IPS-20b (cell line): ENCODE measurements at regions not wholly inside any gene's neighbourhood (a gene's known extent, or its start where the extent isn't known, plus 50 kb on each side); places are given as distances from the start of the nearest gene placed in this dataset.
"Not testable (repeated sequence)": the region's sequence is repeated elsewhere in the genome, so short reads cannot be mapped to it uniquely, and the experiment has no call there.

ENCODE experiments used
- H3K27ac ChIP-seq: one replicate; pipeline ENCODE4 v1.5.1; 2013; ENCODE audit warnings: low read length
- H3K27me3 ChIP-seq: 2 replicates; pipeline ENCODE4 v1.6.1; 2013; ENCODE audit warnings: mild to moderate bottlenecking, low read length, inconsistent platforms; ENCODE audit not compliant: insufficient read depth
- H3K36me3 ChIP-seq: 2 replicates; pipeline ENCODE4 v1.6.1; 2013; ENCODE audit warnings: low read depth, mild to moderate bottlenecking, inconsistent platforms, low read length, moderate library complexity; ENCODE audit not compliant: insufficient read depth
- H3K4me1 ChIP-seq: 2 replicates; pipeline ENCODE4 v1.6.1; 2013; ENCODE audit warnings: mild to moderate bottlenecking, control low read depth, inconsistent platforms, low read length, moderate library complexity; ENCODE audit not compliant: insufficient read depth
- H3K4me3 ChIP-seq: 2 replicates; pipeline ENCODE4 v1.5.1; 2013; ENCODE audit warnings: mild to moderate bottlenecking, low read length, inconsistent platforms
- H3K9ac ChIP-seq: 2 replicates; pipeline ENCODE4 v1.6.1; 2013; ENCODE audit warnings: low read depth, mild to moderate bottlenecking, inconsistent platforms, low read length, moderate library complexity
- H3K9me3 ChIP-seq: 2 replicates; pipeline ENCODE4 v1.6.1; 2013; ENCODE audit warnings: mild to moderate bottlenecking, low read depth, low read length, inconsistent platforms; ENCODE audit not compliant: insufficient read depth

GRCh38 chr5:39668980-39669379 is 244.2 kb upstream of the DAB2 start:
- Histone ChIP-seq H3K9ac (no peak overlapping the region), H3K27me3 (no peaks in the 10 kb centered on the region), H3K4me3 (no peak overlapping the region), H3K27ac (no peak overlapping the region), H3K9me3 (no peaks in the 10 kb centered on the region), H3K4me1 (peaks cover 6% of the 10 kb centered on the region; the same call in 1 of the 2 replicates), H3K36me3 (no peaks in the 10 kb centered on the region)

- peaks cover 7% of the 10 kb centered on the region; the same call in 1 of the 2 replicates for H3K4me1 ChIP-seq
- H3K27ac ChIP-seq, result no peak overlapping the region
- peaks cover 4% of the 10 kb centered on the region; the same call in 1 of the 2 replicates for H3K27me3 ChIP-seq
- H3K9ac ChIP-seq, result no peak overlapping the region
- H3K4me3 ChIP-seq, result no peak overlapping the region
- H3K36me3 ChIP-seq, result no peaks in the 10 kb centered on the region
- H3K9me3 ChIP-seq, result no peaks in the 10 kb centered on the region
Observed at GRCh38 chr5:39665328-39665727, 240.5 kb upstream of the DAB2 start.

GRCh38 chr5:39662945-39663344 is 238.2 kb upstream of the DAB2 start:
- H3K27me3 ChIP-seq, result peaks cover 13% of the 10 kb centered on the region; the same call in 1 of the 2 replicates

GRCh38 chr5:39661026-39661779 is 236.4 kb upstream of the DAB2 start:
- Histone ChIP-seq H3K9ac (no peak overlapping the region), H3K27ac (no peak overlapping the region), H3K9me3 (no peaks in the 10 kb centered on the region), H3K4me1 (peaks cover 11% of the 10 kb centered on the region), H3K4me3 (no peak overlapping the region), H3K36me3 (no peaks in the 10 kb centered on the region), H3K27me3 (peaks cover 13% of the 10 kb centered on the region; the same call in 1 of the 2 replicates)

More at GRCh38 chr5:39662945-39663344, 238.2 kb upstream of the DAB2 start:
- H3K4me1 ChIP-seq, result peaks cover 7% of the 10 kb centered on the region; the same call in 1 of the 2 replicates
- no peaks in the 10 kb centered on the region for H3K36me3 ChIP-seq
- no peak overlapping the region for H3K9ac ChIP-seq
- H3K27ac ChIP-seq, result no peak overlapping the region
- no peaks in the 10 kb centered on the region for H3K9me3 ChIP-seq
- H3K4me3 ChIP-seq, result no peak overlapping the region

- Histone ChIP-seq H3K27ac (no peak overlapping the region), H3K9ac (no peak overlapping the region), H3K9me3 (no peaks in the 10 kb centered on the region), H3K4me3 (no peak overlapping the region), H3K27me3 (peaks cover 13% of the 10 kb centered on the region; the same call in 1 of the 2 replicates), H3K4me1 (peaks cover 11% of the 10 kb centered on the region), H3K36me3 (no peaks in the 10 kb centered on the region)
Observed at GRCh38 chr5:39660020-39660419, 235.2 kb upstream of the DAB2 start.

- Histone ChIP-seq H3K9ac (no peak overlapping the region), H3K4me3 (no peak overlapping the region), H3K36me3 (no peaks in the 10 kb centered on the region), H3K27ac (no peak overlapping the region), H3K4me1 (peaks cover 11% of the 10 kb centered on the region), H3K9me3 (no peaks in the 10 kb centered on the region), H3K27me3 (peaks cover 13% of the 10 kb centered on the region; the same call in 1 of the 2 replicates)
Observed at GRCh38 chr5:39658866-39659265, 234.1 kb upstream of the DAB2 start.

GRCh38 chr5:39657943-39658342 is 233.2 kb upstream of the DAB2 start:
- H3K27ac ChIP-seq, result no peak overlapping the region
- peaks cover 11% of the 10 kb centered on the region for H3K4me1 ChIP-seq
- H3K36me3 ChIP-seq, result no peaks in the 10 kb centered on the region
- no peak overlapping the region for H3K9ac ChIP-seq
- H3K27me3 ChIP-seq, result peaks cover 13% of the 10 kb centered on the region; the same call in 1 of the 2 replicates
- H3K9me3 ChIP-seq, result no peaks in the 10 kb centered on the region
- H3K4me3 ChIP-seq, result no peak overlapping the region

GRCh38 chr5:39656600-39656999 is 231.8 kb upstream of the DAB2 start:
- peaks cover 11% of the 10 kb centered on the region for H3K4me1 ChIP-seq
- no peak overlapping the region for H3K9ac ChIP-seq
- no peaks in the 10 kb centered on the region for H3K9me3 ChIP-seq
- H3K4me3 ChIP-seq, result no peak overlapping the region
- H3K27me3 ChIP-seq, result peaks cover 12% of the 10 kb centered on the region; the same call in 1 of the 2 replicates
- H3K27ac ChIP-seq, result no peak overlapping the region
- no peaks in the 10 kb centered on the region for H3K36me3 ChIP-seq

GRCh38 chr5:39654715-39655114 is 229.9 kb upstream of the DAB2 start:
- Histone ChIP-seq H3K9me3 (no peaks in the 10 kb centered on the region), H3K27me3 (peaks cover 5% of the 10 kb centered on the region; the same call in 1 of the 2 replicates), H3K27ac (no peak overlapping the region), H3K4me3 (no peak overlapping the region), H3K4me1 (peaks cover 3% of the 10 kb centered on the region), H3K9ac (no peak overlapping the region), H3K36me3 (no peaks in the 10 kb centered on the region)

- H3K9ac ChIP-seq, H3K27me3 ChIP-seq, H3K4me3 ChIP-seq, H3K9me3 ChIP-seq, H3K36me3 ChIP-seq, H3K4me1 ChIP-seq, H3K27ac ChIP-seq: not testable (repeated sequence)
Observed at GRCh38 chr5:39652481-39652880, 227.7 kb upstream of the DAB2 start.

- Histone ChIP-seq H3K27me3 (no peaks in the 10 kb centered on the region), H3K36me3 (no peaks in the 10 kb centered on the region), H3K4me1 (no peaks in the 10 kb centered on the region), H3K9me3 (no peaks in the 10 kb centered on the region), H3K27ac (no peak overlapping the region), H3K9ac (no peak overlapping the region), H3K4me3 (no peak overlapping the region)
Observed at GRCh38 chr5:39652036-39652435, 227.3 kb upstream of the DAB2 start.

GRCh38 chr5:39650008-39650762 is 225.4 kb upstream of the DAB2 start:
- H3K9me3 ChIP-seq, result no peaks in the 10 kb centered on the region
- no peaks in the 10 kb centered on the region for H3K36me3 ChIP-seq
- H3K9ac ChIP-seq, result no peak overlapping the region
- H3K4me1 ChIP-seq, result no peaks in the 10 kb centered on the region
- no peak overlapping the region for H3K27ac ChIP-seq
- no peak overlapping the region for H3K4me3 ChIP-seq
- H3K27me3 ChIP-seq, result no peaks in the 10 kb centered on the region
